ENCODE measurements at regions not wholly inside any gene's neighbourhood (a gene's known extent, or its start where the extent isn't known, plus 50 kb on each side); places are given as distances from the start of the nearest gene placed in this dataset.

DNA sequence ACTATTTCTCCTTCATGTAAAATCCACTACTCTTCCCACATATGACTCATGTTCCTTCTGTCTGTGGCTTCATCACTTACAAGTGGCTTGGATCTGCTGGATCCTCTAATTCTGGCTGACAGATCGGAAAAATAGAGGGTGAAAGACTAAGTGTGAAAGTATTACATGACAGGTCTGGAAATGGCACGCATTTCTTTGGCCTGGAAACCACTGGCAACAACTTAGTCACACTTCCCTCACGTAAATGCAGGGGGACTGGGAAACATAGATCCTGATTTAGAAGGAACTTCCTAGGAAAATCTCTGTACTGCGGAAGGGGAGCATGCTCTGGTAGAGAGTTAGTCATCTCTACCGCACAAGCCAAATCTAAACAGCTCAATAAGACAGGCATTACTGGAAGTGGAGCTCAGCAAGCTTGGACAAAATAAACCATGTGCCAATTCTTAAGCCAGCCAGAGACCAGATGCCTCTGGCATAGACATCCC lies 305.4 kb upstream of the PTBP2 start:
- no peaks in the 10 kb centered on the region for H3K9me1 ChIP-seq (ENCODE audit: control insufficient read depth, insufficient read depth, low read length)
- no peaks in the 10 kb centered on the region for H3K9me3 ChIP-seq (replicated peaks; ENCODE audit: control insufficient read depth, insufficient read depth, low read depth, low read length)
- ATAC-seq (no peak), DNase-seq (ENCODE audit: extremely low read depth in 1 of 4, low spot score in 3 of 4) (no peak), FAIRE-seq (no peak)
- no peak overlapping the region for H3K4me2 ChIP-seq (ENCODE audit: insufficient read depth, low read length)
- no peaks in the 10 kb centered on the region for H3K27me3 ChIP-seq (ENCODE audit: control insufficient read depth in 2 of 2, insufficient read depth in 2 of 2, low read length in 2 of 2)
- no peak overlapping the region for H3K9ac ChIP-seq (ENCODE audit: insufficient read depth in 1 of 2, low read depth in 2 of 2, low read length in 2 of 2)
- in situ Hi-C loops (cut with MboI) (no loop called here), intact Hi-C loops (cut with micrococcal nuclease) (no loop called here)
- H2AFZ ChIP-seq (ENCODE audit: low read depth, low read length) = no peak overlapping the region
- H3K27ac ChIP-seq (ENCODE audit: extremely low read depth, low read depth, low read length) = no peak overlapping the region
- WGBS (ENCODE audit: insufficient coverage, low coverage, missing lambda C conversion rate) = 7% methylated on average over 5 of the region's 5 CpGs
- H4K20me1 ChIP-seq (replicated peaks; ENCODE audit: control insufficient read depth, insufficient read depth, low read length) = no peaks in the 10 kb centered on the region
- no peaks in the 10 kb centered on the region for H3K36me3 ChIP-seq (ENCODE audit: control insufficient read depth, insufficient read depth, low read length)
- no peaks in the 10 kb centered on the region for H3K4me1 ChIP-seq (replicated peaks in 1 of 2; ENCODE audit: control insufficient read depth in 2 of 2, insufficient read depth in 2 of 2, low read length in 2 of 2)
- ChIA-PET POLR2A (no interaction called here), CTCF (ENCODE audit: low intra/inter-chr PET ratio) (no interaction called here)
- H3K4me3 ChIP-seq = no peak overlapping the region
- BruUV-seq (replicated peaks) = no TSS peak
- no peaks in the 10 kb centered on the region for H3K79me2 ChIP-seq (ENCODE audit: control insufficient read depth, insufficient read depth, low read length)
- TF ChIP-seq, protein P1, sequence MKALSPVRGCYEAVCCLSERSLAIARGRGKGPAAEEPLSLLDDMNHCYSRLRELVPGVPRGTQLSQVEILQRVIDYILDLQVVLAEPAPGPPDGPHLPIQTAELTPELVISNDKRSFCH (CRISPR knock-in tag; IDR thresholded peaks at IDR 0.05) = no peak
- TF ChIP-seq, protein P1 (tag; IDR thresholded peaks at IDR 0.05) = no peak
- TF ChIP-seq ZNF589 (CRISPR knock-in tag; IDR thresholded peaks at IDR 0.05; ENCODE audit: low read depth) (no peak), RBM25 (IDR thresholded peaks at IDR 0.05; ENCODE audit: low read depth, low read length, severe bottlenecking) (no peak), MXI1 (IDR thresholded peaks at IDR 0.05; ENCODE audit: low read depth, low read length) (no peak), ZNF311 (CRISPR knock-in tag; IDR thresholded peaks at IDR 0.05) (no peak), ZFP30 (CRISPR knock-in tag; IDR thresholded peaks at IDR 0.05; ENCODE audit: borderline replicate concordance) (no peak)
- TF ChIP-seq, protein P2, sequence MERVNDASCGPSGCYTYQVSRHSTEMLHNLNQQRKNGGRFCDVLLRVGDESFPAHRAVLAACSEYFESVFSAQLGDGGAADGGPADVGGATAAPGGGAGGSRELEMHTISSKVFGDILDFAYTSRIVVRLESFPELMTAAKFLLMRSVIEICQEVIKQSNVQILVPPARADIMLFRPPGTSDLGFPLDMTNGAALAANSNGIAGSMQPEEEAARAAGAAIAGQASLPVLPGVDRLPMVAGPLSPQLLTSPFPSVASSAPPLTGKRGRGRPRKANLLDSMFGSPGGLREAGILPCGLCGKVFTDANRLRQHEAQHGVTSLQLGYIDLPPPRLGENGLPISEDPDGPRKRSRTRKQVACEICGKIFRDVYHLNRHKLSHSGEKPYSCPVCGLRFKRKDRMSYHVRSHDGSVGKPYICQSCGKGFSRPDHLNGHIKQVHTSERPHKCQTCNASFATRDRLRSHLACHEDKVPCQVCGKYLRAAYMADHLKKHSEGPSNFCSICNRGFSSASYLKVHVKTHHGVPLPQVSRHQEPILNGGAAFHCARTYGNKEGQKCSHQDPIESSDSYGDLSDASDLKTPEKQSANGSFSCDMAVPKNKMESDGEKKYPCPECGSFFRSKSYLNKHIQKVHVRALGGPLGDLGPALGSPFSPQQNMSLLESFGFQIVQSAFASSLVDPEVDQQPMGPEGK (CRISPR knock-in tag; IDR thresholded peaks at IDR 0.05; ENCODE audit: borderline replicate concordance) = no peak
- TF ChIP-seq, protein P3, sequence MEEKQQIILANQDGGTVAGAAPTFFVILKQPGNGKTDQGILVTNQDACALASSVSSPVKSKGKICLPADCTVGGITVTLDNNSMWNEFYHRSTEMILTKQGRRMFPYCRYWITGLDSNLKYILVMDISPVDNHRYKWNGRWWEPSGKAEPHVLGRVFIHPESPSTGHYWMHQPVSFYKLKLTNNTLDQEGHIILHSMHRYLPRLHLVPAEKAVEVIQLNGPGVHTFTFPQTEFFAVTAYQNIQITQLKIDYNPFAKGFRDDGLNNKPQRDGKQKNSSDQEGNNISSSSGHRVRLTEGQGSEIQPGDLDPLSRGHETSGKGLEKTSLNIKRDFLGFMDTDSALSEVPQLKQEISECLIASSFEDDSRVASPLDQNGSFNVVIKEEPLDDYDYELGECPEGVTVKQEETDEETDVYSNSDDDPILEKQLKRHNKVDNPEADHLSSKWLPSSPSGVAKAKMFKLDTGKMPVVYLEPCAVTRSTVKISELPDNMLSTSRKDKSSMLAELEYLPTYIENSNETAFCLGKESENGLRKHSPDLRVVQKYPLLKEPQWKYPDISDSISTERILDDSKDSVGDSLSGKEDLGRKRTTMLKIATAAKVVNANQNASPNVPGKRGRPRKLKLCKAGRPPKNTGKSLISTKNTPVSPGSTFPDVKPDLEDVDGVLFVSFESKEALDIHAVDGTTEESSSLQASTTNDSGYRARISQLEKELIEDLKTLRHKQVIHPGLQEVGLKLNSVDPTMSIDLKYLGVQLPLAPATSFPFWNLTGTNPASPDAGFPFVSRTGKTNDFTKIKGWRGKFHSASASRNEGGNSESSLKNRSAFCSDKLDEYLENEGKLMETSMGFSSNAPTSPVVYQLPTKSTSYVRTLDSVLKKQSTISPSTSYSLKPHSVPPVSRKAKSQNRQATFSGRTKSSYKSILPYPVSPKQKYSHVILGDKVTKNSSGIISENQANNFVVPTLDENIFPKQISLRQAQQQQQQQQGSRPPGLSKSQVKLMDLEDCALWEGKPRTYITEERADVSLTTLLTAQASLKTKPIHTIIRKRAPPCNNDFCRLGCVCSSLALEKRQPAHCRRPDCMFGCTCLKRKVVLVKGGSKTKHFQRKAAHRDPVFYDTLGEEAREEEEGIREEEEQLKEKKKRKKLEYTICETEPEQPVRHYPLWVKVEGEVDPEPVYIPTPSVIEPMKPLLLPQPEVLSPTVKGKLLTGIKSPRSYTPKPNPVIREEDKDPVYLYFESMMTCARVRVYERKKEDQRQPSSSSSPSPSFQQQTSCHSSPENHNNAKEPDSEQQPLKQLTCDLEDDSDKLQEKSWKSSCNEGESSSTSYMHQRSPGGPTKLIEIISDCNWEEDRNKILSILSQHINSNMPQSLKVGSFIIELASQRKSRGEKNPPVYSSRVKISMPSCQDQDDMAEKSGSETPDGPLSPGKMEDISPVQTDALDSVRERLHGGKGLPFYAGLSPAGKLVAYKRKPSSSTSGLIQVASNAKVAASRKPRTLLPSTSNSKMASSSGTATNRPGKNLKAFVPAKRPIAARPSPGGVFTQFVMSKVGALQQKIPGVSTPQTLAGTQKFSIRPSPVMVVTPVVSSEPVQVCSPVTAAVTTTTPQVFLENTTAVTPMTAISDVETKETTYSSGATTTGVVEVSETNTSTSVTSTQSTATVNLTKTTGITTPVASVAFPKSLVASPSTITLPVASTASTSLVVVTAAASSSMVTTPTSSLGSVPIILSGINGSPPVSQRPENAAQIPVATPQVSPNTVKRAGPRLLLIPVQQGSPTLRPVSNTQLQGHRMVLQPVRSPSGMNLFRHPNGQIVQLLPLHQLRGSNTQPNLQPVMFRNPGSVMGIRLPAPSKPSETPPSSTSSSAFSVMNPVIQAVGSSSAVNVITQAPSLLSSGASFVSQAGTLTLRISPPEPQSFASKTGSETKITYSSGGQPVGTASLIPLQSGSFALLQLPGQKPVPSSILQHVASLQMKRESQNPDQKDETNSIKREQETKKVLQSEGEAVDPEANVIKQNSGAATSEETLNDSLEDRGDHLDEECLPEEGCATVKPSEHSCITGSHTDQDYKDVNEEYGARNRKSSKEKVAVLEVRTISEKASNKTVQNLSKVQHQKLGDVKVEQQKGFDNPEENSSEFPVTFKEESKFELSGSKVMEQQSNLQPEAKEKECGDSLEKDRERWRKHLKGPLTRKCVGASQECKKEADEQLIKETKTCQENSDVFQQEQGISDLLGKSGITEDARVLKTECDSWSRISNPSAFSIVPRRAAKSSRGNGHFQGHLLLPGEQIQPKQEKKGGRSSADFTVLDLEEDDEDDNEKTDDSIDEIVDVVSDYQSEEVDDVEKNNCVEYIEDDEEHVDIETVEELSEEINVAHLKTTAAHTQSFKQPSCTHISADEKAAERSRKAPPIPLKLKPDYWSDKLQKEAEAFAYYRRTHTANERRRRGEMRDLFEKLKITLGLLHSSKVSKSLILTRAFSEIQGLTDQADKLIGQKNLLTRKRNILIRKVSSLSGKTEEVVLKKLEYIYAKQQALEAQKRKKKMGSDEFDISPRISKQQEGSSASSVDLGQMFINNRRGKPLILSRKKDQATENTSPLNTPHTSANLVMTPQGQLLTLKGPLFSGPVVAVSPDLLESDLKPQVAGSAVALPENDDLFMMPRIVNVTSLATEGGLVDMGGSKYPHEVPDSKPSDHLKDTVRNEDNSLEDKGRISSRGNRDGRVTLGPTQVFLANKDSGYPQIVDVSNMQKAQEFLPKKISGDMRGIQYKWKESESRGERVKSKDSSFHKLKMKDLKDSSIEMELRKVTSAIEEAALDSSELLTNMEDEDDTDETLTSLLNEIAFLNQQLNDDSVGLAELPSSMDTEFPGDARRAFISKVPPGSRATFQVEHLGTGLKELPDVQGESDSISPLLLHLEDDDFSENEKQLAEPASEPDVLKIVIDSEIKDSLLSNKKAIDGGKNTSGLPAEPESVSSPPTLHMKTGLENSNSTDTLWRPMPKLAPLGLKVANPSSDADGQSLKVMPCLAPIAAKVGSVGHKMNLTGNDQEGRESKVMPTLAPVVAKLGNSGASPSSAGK (IDR thresholded peaks at IDR 0.05) = no peak
